SK-N-SH (cell line): ENCODE measurements at regions not wholly inside any gene's neighbourhood (a gene's known extent, or its start where the extent isn't known, plus 50 kb on each side); places are given as distances from the start of the nearest gene placed in this dataset.

Experiments used
- CTCF ChIA-PET: fragments of 300-600, 350-600 bp; formaldehyde crosslinking; extraction: SDS; loops from one replicate; lab custom pipeline; 2021; lab: Yijun Ruan, JAX
- POLR2A ChIA-PET: fragments of 350-600 bp; sonication (Branson Sonifier 250); formaldehyde crosslinking; extraction: SDS; loops from one replicate; lab custom pipeline; 2020; ENCODE audit warnings: antibody characterized with exemption, inconsistent platforms; lab: Yijun Ruan, JAX
- DNase-seq: peaks from one replicate; pipeline ENCODE4 v3.0.0; 2012
- H2AFZ ChIP-seq: fragments of 200-600 bp; sonication (generic); 2 replicates; pipeline ENCODE4 v1.8.1; 2016; ENCODE audit warnings: antibody characterized with exemption, mild to moderate bottlenecking, low read depth
- H3F3A ChIP-seq: fragments of 200-600 bp; sonication (generic); replicated peaks from 2 replicates; pipeline ENCODE3; 2016; ENCODE audit warnings: antibody characterized with exemption, mild to moderate bottlenecking; ENCODE audit not compliant: insufficient read depth
- H3K27ac ChIP-seq, 2 experiments: fragments of 200-500 bp in 1 of 2; fragments of 200-600 bp in 1 of 2; sonication (Bioruptor generic) in 1 of 2; sonication (generic), shearing (Covaris generic) in 1 of 2; 2 replicates each; pipeline versions ENCODE4 v1.5.1 to v1.6.1; 2014 to 2016; ENCODE audit warnings: low read depth in 2 of 2, inconsistent platforms in 1 of 2, low read length in 1 of 2, mild to moderate bottlenecking in 1 of 2, mixed read lengths in 1 of 2
- H3K27me3 ChIP-seq: fragments of 200-600 bp; sonication (generic), shearing (Covaris generic); 2 replicates; pipeline ENCODE4 v1.6.1; 2016; ENCODE audit warnings: mixed run types; ENCODE audit not compliant: insufficient read depth
- H3K36me3 ChIP-seq, 2 experiments: fragments of 200-500 bp in 1 of 2; fragments of 200-600 bp in 1 of 2; sonication (Bioruptor generic) in 1 of 2; sonication (generic) in 1 of 2; replicated peaks in 1 of 2; 2 replicates each; pipeline versions ENCODE3 to v1.5.1; 2014 to 2016; ENCODE audit warnings: low read length in 1 of 2, mild to moderate bottlenecking in 1 of 2; ENCODE audit not compliant: insufficient read depth in 2 of 2, control insufficient read depth in 1 of 2
- H3K4me1 ChIP-seq, 2 experiments: fragments of 200-500 bp in 1 of 2; fragments of 200-600 bp in 1 of 2; sonication (Bioruptor generic) in 1 of 2; sonication (generic), shearing (Covaris generic) in 1 of 2; 2 replicates each; pipeline versions ENCODE4 v1.5.1 to v1.6.1; 2014 to 2016; ENCODE audit warnings: low read depth in 1 of 2, low read length in 1 of 2, mixed run types in 1 of 2; ENCODE audit not compliant: insufficient read depth in 2 of 2, control insufficient read depth in 1 of 2
- H3K4me2 ChIP-seq: fragments of 200-600 bp; sonication (generic), shearing (Covaris generic); 2 replicates; pipeline ENCODE4 v1.6.1; 2017; ENCODE audit warnings: mixed run types
- H3K4me3 ChIP-seq, 2 experiments: fragments of 200-500 bp in 1 of 2; fragments of 200-600 bp in 1 of 2; sonication (Bioruptor generic) in 1 of 2; sonication (generic), shearing (Covaris generic) in 1 of 2; 2 replicates each; pipeline versions ENCODE4 v1.5.1 to v1.8.1; 2014 to 2016; ENCODE audit warnings: low read depth in 2 of 2, inconsistent platforms in 1 of 2, low read length in 1 of 2, mild to moderate bottlenecking in 1 of 2, mixed read lengths in 1 of 2, moderate library complexity in 1 of 2
- H3K79me2 ChIP-seq: fragments of 200-600 bp; sonication (generic); 2 replicates; pipeline ENCODE4 v1.8.1; 2017; ENCODE audit warnings: mild to moderate bottlenecking; ENCODE audit not compliant: insufficient read depth
- H3K9ac ChIP-seq: fragments of 200-600 bp; sonication (generic); 2 replicates; pipeline ENCODE4 v1.6.1; 2017; ENCODE audit warnings: mixed run types
- H3K9me2 ChIP-seq: fragments of 200-600 bp; sonication (generic); 2 replicates; pipeline ENCODE4 v1.6.1; 2017; ENCODE audit warnings: mixed run types
- H3K9me3 ChIP-seq: fragments of 200-600 bp; sonication (generic); 2 replicates; pipeline ENCODE4 v1.6.1; 2017; ENCODE audit warnings: mixed run types, mild to moderate bottlenecking, moderate library complexity
- H4K20me1 ChIP-seq: fragments of 200-600 bp; sonication (generic); 2 replicates; pipeline ENCODE4 v1.6.1; 2017; ENCODE audit warnings: mild to moderate bottlenecking, mixed run types; ENCODE audit not compliant: insufficient read depth
- CHD2 ChIP-seq: fragments of 150-350 bp; IDR thresholded peaks from 2 replicates; pipeline ENCODE4 v1.6.1; 2018; ENCODE audit warnings: low read length; ENCODE audit not compliant: partially characterized antibody
- EP300 ChIP-seq, 2 experiments: IDR thresholded peaks; 2 replicates each; pipeline versions ENCODE4 v1.4.0 to v1.6.1; 2012; ENCODE audit warnings: borderline replicate concordance in 1 of 2, low read depth in 1 of 2, low read length in 1 of 2
- FOSL2 ChIP-seq: IDR thresholded peaks from 2 replicates; pipeline ENCODE4 v1.4.0; 2012; ENCODE audit warnings: low read depth, mild to moderate bottlenecking, moderate library complexity, borderline replicate concordance
- FOXM1 ChIP-seq: IDR thresholded peaks from 2 replicates; pipeline ENCODE4 v1.4.0; 2012; ENCODE audit warnings: low read depth, mild to moderate bottlenecking
- GATA2 ChIP-seq: sonication (generic); formaldehyde crosslinking; IDR thresholded peaks from 2 replicates; pipeline ENCODE4 v1.5.0; 2020; ENCODE audit warnings: mild to moderate bottlenecking, missing genetic modification reagents
- MEF2A ChIP-seq: IDR thresholded peaks from 2 replicates; pipeline ENCODE4 v1.4.0; 2012; ENCODE audit warnings: low read depth, borderline replicate concordance
- MXI1 ChIP-seq: IDR thresholded peaks from 2 replicates; pipeline ENCODE4 v1.6.1; 2012; ENCODE audit warnings: mild to moderate bottlenecking, low read depth, low read length, improper control_type of control experiment
- NFIC ChIP-seq: IDR thresholded peaks from 2 replicates; pipeline ENCODE4 v1.4.0; 2012; ENCODE audit warnings: borderline replicate concordance
- NRF1 ChIP-seq: IDR thresholded peaks from 2 replicates; pipeline ENCODE4 v1.6.1; 2012; ENCODE audit warnings: low read depth, mild to moderate bottlenecking, low read length
- RFX5 ChIP-seq: IDR thresholded peaks from 2 replicates; pipeline ENCODE4 v1.6.1; 2012; ENCODE audit warnings: mild to moderate bottlenecking, improper control_type of control experiment, low read length
- RXRA ChIP-seq: IDR thresholded peaks from 2 replicates; pipeline ENCODE4 v1.4.0; 2012; ENCODE audit warnings: low read depth, mild to moderate bottlenecking, borderline replicate concordance
- TAF1 ChIP-seq: IDR thresholded peaks from 2 replicates; pipeline ENCODE4 v1.6.1; 2012; ENCODE audit warnings: low read depth, mild to moderate bottlenecking, low read length, moderate library complexity, borderline replicate concordance
- TEAD4 ChIP-seq: IDR thresholded peaks from 2 replicates; pipeline ENCODE4 v1.4.0; 2012; ENCODE audit warnings: mild to moderate bottlenecking, borderline replicate concordance; ENCODE audit not compliant: insufficient read depth
- YY1 ChIP-seq: IDR thresholded peaks from 2 replicates; pipeline ENCODE4 v1.4.0; 2012; ENCODE audit warnings: low read depth, mild to moderate bottlenecking
- WGBS: methylation state at CpG from one replicate; pipeline ENCODE4 v1.1.6; 2017; ENCODE audit warnings: low lambda C conversion rate; 5-methylcytosine and 5-hydroxymethylcytosine counted together
- TF ChIP-seq, protein P1 (sequence below): IDR thresholded peaks from 2 replicates; pipeline ENCODE4 v1.4.0; 2012; ENCODE audit warnings: low read depth
- TF ChIP-seq, protein P2 (sequence below): fragments of 200-600 bp; sonication (generic); IDR thresholded peaks from 2 replicates; pipeline ENCODE4 v1.6.1; 2017; ENCODE audit warnings: antibody characterized with exemption, mild to moderate bottlenecking, moderate library complexity
- TF ChIP-seq, protein P3 (sequence below): fragments of 150-350 bp; IDR thresholded peaks from 2 replicates; pipeline ENCODE4 v1.6.1; 2016; ENCODE audit warnings: mild to moderate bottlenecking, low read depth, low read length
- TF ChIP-seq, protein P4 (sequence below): IDR thresholded peaks from 2 replicates; pipeline ENCODE4; 2012
- TF ChIP-seq, protein P5 (sequence below): fragments of 150-350 bp; IDR thresholded peaks from 2 replicates; pipeline ENCODE4 v1.6.1; 2017; ENCODE audit warnings: antibody characterized with exemption, low read length, low read depth, borderline replicate concordance

DNA sequence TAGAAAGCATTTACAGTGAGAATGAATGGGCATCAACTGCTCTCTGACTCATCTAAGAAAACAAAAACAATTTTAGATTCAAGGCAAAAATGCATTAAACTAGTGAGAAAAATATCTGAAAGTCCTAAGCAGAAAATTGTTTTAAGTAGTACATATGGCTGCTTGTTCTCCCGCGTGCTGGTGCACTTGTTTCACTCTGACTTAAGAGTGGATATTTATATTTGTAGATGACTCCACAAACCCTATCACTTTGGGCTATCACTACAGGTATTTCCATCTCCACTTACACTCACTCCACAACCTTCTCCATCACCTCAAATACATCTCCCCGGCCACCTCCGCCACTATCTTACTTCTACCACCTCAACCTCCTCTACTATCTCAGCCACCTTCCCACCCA is 253.9 kb upstream of the EGLN3 start:
- POLR2A ChIA-PET = no interaction called here
- no peaks in the 10 kb centered on the region for H3K36me3 ChIP-seq
- no peaks in the 10 kb centered on the region for H3K4me1 ChIP-seq
- no peaks in the 10 kb centered on the region for H3F3A ChIP-seq
- no peak overlapping the region for H3K27ac ChIP-seq
- 89% methylated on average over 4 of the region's 4 CpGs for WGBS
- H2AFZ ChIP-seq = no peak overlapping the region
- no peak overlapping the region for H3K4me2 ChIP-seq
- no peak overlapping the region for H3K9ac ChIP-seq
- H4K20me1 ChIP-seq = no peaks in the 10 kb centered on the region
- no peak for TF ChIP-seq EP300 (IDR thresholded peaks at IDR 0.05; ENCODE audit: borderline replicate concordance in 1 of 2, low read depth in 1 of 2, low read length in 1 of 2)
- TF ChIP-seq, protein P1, sequence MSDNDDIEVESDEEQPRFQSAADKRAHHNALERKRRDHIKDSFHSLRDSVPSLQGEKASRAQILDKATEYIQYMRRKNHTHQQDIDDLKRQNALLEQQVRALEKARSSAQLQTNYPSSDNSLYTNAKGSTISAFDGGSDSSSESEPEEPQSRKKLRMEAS = no peak
- TF ChIP-seq GATA2 (CRISPR knock-in tag) = no peak
- no peak for TF ChIP-seq RFX5
- no peak for TF ChIP-seq NFIC
- TF ChIP-seq MXI1 = no peak
- no peak for TF ChIP-seq NRF1
- TF ChIP-seq, protein P2, sequence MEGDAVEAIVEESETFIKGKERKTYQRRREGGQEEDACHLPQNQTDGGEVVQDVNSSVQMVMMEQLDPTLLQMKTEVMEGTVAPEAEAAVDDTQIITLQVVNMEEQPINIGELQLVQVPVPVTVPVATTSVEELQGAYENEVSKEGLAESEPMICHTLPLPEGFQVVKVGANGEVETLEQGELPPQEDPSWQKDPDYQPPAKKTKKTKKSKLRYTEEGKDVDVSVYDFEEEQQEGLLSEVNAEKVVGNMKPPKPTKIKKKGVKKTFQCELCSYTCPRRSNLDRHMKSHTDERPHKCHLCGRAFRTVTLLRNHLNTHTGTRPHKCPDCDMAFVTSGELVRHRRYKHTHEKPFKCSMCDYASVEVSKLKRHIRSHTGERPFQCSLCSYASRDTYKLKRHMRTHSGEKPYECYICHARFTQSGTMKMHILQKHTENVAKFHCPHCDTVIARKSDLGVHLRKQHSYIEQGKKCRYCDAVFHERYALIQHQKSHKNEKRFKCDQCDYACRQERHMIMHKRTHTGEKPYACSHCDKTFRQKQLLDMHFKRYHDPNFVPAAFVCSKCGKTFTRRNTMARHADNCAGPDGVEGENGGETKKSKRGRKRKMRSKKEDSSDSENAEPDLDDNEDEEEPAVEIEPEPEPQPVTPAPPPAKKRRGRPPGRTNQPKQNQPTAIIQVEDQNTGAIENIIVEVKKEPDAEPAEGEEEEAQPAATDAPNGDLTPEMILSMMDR = no peak
- TF ChIP-seq YY1 = no peak
- no peak for TF ChIP-seq FOXM1
- TF ChIP-seq, protein P3, sequence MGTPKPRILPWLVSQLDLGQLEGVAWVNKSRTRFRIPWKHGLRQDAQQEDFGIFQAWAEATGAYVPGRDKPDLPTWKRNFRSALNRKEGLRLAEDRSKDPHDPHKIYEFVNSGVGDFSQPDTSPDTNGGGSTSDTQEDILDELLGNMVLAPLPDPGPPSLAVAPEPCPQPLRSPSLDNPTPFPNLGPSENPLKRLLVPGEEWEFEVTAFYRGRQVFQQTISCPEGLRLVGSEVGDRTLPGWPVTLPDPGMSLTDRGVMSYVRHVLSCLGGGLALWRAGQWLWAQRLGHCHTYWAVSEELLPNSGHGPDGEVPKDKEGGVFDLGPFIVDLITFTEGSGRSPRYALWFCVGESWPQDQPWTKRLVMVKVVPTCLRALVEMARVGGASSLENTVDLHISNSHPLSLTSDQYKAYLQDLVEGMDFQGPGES = no peak
- no peak for TF ChIP-seq RXRA
- TF ChIP-seq TAF1 = no peak
- TF ChIP-seq, protein P4, sequence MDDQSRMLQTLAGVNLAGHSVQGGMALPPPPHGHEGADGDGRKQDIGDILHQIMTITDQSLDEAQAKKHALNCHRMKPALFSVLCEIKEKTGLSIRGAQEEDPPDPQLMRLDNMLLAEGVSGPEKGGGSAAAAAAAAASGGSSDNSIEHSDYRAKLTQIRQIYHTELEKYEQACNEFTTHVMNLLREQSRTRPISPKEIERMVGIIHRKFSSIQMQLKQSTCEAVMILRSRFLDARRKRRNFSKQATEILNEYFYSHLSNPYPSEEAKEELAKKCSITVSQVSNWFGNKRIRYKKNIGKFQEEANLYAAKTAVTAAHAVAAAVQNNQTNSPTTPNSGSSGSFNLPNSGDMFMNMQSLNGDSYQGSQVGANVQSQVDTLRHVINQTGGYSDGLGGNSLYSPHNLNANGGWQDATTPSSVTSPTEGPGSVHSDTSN = no peak
- TF ChIP-seq TEAD4 = no peak
- TF ChIP-seq, protein P5, sequence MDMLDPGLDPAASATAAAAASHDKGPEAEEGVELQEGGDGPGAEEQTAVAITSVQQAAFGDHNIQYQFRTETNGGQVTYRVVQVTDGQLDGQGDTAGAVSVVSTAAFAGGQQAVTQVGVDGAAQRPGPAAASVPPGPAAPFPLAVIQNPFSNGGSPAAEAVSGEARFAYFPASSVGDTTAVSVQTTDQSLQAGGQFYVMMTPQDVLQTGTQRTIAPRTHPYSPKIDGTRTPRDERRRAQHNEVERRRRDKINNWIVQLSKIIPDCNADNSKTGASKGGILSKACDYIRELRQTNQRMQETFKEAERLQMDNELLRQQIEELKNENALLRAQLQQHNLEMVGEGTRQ = no peak
- TF ChIP-seq CHD2 = no peak
- no peak for TF ChIP-seq MEF2A
- no peak for TF ChIP-seq FOSL2
- TF ChIP-seq, all 33 proteins: peak for 0
- no peaks in the 10 kb centered on the region for H3K9me2 ChIP-seq
- no peak overlapping the region for H3K4me3 ChIP-seq
- DNase-seq = no peak
- CTCF ChIA-PET = no interaction called here
- no peaks in the 10 kb centered on the region for H3K9me3 ChIP-seq
- no peaks in the 10 kb centered on the region for H3K79me2 ChIP-seq
- no peaks in the 10 kb centered on the region for H3K27me3 ChIP-seq
